Right lung (tissue), 2 donors: ENCODE measurements at regions not wholly inside any gene's neighbourhood (a gene's known extent, or its start where the extent isn't known, plus 50 kb on each side); places are given as distances from the start of the nearest gene placed in this dataset.
"Not testable (repeated sequence)": the region's sequence is repeated elsewhere in the genome, so short reads cannot be mapped to it uniquely, and the experiment has no call there.

Source experiments
- DNase-seq, 2 donors: peaks; one replicate each; pipeline ENCODE4 v3.0.0-alpha.2; 2013

DNA sequence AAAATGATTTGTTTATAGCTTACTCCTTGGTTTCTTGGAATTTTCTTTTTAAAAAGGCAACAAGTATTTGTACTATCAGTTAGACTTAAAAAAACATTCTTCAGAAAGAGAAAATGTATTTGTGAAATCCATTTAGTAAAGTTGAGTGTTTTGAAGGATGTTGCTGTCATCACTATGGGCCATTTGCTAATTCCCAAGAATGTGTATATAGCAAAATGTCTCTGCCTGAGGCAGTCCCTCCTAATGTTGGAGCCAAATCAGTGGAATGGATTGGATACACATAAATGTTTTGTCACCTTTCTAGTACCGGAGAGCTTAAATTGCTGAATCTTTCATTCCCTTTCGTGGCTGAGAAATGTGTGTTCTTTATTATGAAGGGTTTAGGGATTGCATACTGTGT is 890.2 kb upstream of the ZEB2 start:
- DNase-seq: no peak

DNA sequence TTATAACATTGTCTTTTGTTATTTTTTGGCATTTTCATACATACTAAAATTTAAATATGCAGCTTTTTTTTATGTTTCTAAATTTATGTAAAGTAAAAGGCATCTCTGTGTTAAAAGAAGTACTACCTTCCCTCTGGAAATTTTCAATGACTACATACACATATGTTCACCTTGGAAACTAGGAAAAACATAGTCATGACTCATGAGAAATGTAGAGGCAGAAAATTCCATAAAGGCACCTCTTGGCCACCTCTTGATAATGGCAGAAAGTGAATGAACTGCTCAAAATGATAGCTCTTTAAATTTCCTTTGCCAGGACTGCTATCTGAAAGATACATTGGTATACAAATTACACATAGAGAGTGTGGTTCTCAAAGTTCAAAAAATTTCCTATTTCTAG is 889.1 kb upstream of the ZEB2 start:
- no peak for DNase-seq

DNA sequence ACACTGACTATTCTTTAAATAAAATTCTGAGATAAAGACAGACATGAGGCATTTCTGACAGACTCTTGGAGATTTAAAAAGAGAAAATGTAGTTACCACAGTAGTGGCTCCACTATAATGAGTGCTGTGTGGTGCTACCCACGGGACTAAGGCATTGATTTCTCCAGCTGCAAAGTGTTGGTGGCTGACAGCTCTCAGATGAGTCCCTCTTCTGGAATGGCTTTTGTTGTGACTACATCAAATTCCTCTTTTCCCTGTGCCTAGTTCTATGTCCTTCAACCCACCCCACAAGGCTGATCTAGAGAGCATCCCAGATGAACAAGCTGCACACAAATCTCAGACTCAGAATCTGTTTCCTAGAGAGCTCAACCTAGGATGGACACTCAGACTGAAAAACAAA is 884.8 kb upstream of the ZEB2 start:
- no peak for DNase-seq

DNA sequence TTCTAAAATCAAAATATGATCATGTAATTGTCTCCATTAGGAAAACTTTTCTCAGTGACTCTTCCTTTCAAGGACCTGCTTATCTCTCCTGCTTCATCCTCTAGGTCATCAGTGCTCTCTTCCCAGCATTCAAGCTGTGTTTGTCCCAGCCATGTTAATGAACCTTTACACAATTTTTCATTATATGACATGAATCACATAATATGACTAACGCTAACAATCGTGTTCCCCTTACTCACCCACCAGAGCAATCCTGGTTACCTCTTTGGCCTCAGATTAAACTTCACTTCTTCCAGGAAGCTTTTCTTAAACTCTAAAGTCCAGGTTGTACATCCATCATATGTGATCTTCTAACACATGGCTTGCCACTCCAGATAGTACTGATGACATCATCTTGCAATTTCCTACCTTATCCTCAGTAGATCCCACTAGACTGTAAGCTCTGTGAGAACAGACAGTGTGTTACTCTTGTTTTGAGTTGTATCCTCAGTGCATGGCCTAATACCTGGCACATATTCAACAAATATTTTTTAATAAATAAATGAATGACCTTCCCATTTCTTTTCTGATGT is 882.9 kb upstream of the ZEB2 start:
- DNase-seq: no peak

DNA sequence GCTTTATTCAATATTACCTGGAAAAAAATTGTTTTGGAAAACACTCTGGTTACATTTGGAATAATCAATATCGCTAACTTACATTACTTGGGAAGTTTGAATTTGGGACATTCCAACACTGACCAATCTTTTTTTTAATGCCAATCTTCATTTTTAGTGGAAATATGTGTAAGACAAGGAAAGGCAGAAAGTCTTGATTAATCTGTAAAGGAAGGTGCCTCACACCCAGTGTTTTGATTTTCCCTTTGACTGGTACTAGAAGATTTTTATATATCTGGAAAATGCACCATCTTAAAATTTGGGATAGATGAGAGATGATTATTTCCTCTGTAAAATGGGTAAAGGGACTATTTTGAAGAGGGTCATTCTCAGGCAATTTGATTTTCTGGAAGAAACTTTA is 879.2 kb upstream of the ZEB2 start:
- DNase-seq: no peak

DNA sequence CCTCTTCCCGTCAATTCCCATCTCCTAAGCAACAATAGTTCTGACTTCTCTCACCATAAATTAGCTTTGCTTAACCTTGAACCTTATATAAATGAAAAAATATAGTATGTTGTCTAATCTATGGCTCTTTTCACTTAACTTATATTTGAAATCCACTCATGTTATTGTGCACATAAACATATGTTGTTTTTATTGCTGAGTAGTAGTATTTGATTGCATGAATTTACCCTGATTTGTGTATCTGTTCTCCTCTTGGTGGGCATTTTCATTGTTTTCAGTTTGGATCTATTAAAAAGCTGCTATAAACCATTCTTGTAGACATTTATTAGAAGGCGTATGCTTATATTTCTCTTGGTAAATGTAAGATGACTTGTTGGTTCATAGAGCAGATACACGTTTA is 874.3 kb upstream of the ZEB2 start:
- no peak for DNase-seq

DNA sequence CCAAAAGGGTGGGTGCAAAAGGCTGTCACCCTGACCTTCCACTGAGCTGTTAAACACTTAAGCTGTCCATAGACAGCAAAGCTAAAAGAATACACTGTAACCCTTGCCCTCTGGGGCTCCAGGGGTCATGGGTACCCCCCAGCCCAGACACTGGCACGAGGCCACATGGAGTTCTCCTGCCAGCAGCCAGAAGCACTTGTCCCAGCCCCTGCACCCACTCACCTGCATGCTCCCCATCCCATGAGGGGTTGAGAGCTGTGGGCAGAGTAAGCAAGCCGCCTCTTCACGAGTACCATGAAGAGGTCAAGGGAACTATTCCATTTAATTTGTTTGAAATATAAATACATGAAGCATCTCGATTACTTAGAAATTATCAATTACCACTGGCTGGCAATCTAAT is 867.1 kb upstream of the ZEB2 start:
- DNase-seq: no peak

DNA sequence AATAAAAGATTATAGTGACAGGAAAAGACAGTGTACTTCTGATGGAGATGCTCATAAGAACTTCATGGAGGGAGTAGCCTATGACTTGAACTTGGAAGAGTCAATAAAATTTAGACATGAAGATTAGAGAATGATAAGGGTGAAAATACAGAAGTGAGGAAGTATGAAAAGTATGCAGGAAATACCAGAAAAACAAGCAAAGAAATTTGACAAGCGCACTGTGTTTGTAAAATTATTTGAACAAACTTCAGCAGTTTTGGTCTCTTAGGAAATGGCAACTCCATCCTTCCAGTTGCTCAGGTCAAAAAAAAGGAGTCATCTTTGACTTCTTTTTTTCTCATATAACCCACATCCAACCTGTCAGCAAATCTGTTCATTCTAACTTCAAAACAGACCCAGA is 864.0 kb upstream of the ZEB2 start:
- no peak for DNase-seq

DNA sequence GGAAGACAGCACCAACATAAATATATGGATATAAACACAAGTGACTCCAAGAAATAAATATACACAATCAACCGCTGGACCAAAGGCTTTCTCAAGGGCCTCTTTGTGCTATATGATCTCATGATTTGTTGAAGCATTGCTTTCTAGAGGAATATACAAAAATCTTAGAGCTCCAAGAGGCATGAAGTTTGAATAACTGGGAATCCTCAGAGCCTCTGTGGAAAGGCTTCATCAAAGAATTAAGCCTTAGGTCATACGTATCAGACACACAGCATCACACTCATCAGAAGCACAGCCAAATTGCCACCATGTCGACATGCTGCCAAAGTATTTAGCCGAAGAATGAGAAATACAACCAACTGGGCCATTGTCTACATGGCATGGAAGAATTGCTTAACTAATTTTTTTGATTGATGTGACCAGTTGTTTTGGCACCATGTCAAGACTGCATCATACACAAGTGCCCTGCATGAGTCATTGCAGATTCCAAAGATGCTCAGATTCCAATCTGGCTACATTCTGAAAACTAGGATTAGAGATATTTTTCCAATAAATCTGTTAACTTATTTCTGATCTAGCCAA is 860.6 kb upstream of the ZEB2 start:
- no peak for DNase-seq

DNA sequence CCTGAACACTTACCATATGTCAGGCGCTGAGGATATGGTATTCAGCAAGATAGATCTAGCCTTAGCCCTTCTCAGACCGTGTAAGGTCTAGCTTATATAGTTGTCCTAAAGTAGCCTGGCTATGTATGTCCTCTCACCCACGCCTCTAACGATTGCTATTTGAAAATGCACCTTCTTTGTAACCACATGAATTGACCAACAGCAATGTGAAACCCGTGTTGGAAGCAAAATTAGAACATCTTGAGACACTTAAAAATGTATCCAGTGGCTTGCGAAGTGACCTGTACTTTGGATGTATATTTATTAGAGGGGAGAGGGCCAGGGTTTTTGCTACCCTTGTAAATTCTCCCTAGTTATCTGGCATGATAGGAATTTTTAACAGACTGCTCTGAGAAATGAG is 860.0 kb upstream of the ZEB2 start:
- DNase-seq: no peak

DNA sequence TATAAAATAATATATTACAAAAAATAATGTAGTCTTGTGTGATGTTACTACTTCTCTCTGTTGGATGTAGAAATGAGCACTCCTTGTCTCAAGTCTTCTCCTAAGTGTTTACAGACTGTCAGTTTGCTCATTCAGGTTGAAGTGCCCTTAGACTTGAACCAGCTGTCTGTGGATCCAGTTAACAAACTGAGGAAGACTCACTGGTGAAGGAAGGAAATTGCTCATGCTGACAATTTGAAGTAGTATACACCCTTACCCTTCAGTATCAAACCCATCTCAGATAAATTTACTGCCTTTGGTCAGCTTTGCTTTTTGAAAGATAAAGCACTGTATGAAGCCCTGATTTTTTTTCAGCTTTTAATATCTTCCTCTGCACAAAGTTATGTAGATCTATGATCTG is 854.2 kb upstream of the ZEB2 start:
- no peak for DNase-seq

DNA sequence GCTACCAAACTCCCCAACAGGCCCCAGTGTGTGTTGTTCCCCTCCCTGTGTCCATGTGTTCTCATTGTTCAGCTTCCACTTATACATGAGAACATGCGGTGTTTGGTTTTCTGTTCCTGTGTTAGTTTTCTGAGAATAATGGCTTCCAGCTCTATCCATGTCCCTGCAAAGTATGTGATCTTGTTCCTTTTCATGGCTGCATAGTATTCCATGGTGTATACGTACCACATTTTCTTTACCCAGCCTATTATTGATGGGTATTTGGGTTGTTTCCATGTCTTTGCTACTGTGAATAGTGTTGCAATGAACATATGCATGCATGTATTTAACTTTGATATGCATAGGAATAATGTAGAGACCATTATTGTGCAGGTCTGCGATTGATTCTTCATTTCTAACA is 847.4 kb upstream of the ZEB2 start:
- not testable (repeated sequence) for DNase-seq

DNA sequence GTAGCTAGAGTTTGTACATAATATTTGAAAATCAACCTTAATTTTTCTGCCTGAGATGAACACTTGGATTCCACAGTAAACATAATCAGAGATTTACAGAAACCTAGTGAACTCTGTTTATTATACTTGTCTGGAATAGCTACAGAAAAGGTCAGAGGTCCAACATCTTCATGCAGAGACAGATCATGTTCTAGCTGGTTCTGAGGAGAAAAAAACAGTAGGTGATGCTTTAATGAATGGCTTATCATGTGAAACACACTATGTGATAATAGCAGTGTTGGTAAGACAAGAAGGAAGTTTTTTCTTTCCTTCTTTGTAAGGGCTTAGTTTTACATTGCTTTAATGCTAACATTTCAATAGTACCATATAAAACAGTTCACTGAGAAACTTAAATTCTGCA is 846.4 kb upstream of the ZEB2 start:
- no peak for DNase-seq

DNA sequence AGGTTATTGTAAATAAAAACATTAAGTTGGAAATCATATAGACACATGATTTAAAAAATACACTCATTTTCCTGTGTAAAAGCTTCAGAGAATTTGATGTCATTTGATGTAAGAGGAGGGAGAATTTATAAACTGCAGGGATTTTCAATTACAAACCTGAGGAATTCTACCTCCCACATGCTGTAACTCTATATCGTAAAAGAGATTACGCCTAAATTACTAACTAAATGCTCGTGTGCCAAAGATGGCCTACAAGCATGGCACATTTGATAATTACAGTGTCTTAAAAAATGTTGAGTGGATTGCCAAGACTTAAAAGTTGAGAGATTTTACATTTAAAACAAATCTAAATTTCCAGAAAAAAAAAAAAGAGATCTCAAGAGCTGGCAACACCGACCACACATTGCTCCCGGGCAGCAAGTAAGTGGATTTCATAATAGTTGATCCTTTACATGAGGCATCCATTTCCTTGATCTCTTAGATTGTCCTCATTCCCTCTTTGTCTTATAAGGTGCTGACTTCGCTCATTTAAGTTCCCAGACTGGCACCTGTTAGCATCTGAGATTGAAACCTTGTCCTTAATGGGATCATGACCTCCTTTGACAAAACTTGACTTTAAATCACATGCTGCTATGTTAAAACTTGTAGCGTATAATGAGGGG is 840.3 kb upstream of the ZEB2 start:
- peak in 1 of 2 donors; percentile 7 for DNase-seq

DNA sequence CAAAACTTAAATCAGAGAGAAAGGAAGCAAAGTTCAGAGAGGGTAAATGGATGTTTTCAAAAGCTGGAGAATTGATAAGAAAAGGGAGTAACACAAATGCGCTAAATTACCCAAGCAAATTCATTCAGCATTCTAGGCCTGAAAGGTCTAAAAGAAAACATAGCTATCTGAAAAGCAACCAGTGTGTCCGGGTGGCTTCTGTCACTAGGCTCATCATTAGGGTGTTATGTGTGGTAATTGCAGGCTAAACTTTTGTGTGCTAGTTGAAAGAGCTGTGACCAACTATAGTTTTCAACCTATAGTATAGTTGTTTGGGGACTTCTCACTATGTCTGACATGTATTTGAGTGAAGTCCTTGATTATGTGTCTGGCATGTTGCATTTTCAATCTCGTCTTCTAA is 839.6 kb upstream of the ZEB2 start:
- DNase-seq: peak; percentile 18 to 39

DNA sequence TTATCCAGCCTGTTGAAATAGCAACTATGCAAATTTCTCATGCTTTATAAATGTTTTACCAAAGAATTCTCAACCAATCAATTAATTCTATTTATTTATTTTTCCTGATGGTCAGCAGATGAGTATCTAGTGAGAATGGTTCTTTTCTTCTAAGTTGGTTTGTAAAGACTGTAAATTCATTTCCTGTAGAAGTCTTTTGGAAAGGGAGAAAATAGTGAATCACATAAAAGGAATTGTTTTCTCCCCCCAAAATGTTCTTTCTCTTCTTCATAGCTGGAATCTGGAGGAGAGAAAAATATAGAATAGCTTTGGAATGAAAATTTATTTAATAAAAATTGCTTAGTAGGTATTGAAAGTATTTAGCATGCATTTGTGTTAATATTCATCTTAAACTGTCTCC is 836.1 kb upstream of the ZEB2 start:
- no peak for DNase-seq

DNA sequence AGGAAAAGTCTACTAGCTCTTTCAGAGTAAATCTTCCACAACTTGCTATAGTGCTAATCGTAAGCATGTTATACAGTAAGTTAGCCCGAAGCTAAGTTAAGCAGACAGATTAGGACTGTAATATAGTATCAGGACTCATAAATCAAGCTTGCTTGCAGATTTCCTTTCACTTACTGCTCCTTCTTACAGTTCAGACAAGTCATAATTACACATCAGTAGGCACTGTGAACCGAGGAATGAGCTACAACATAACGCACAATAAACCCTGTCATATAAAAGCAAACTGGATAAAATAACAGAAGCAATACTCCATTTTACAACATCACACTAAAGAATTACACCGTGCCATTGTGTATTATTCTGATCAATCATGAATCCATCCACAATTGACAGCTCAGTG is 832.6 kb upstream of the ZEB2 start:
- no peak for DNase-seq

DNA sequence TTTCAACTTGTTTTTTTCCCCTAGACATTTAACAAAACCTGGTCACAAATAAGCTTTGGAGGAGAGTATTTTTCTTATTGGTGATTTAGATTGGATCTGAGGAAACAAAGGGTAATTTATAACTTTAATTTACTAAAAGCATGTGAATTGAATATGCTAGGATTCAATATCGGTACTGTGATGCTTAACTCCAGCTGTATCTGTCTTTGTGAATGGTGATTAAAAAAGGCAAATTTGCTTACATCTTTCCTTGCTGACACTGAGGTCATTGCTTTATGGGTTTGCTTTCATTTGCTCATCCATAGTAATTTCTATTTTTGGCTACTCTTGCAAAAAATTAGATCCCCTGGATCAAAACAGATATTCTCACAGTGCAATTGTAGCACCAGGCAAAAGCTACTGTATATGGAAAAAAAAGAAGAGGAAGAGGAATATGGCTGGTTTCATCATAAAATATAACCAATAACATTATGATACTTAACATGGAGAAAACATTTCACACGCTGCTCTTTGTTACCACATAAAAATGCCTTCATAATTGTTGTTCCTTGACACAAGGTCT is 832.0 kb upstream of the ZEB2 start:
- no peak for DNase-seq

DNA sequence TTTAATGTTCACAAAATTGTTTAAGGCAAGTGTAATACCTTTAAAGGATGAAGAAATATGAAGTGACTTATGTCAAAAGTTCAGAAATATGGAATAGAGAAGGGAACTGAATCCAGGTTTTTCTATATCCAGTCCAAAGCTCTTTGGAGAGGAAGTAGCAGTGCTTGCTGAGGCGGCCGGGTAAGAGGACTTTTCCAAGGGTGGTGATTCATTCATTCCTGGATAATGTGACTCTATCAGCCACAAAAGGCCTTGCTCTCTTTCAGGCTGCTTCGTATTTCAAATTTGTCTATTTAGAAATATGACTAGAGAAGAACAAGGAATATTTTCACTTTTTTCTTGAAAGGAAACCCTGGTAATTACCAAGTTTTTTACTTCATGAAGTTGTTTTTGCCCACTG is 830.1 kb upstream of the ZEB2 start:
- DNase-seq: no peak

DNA sequence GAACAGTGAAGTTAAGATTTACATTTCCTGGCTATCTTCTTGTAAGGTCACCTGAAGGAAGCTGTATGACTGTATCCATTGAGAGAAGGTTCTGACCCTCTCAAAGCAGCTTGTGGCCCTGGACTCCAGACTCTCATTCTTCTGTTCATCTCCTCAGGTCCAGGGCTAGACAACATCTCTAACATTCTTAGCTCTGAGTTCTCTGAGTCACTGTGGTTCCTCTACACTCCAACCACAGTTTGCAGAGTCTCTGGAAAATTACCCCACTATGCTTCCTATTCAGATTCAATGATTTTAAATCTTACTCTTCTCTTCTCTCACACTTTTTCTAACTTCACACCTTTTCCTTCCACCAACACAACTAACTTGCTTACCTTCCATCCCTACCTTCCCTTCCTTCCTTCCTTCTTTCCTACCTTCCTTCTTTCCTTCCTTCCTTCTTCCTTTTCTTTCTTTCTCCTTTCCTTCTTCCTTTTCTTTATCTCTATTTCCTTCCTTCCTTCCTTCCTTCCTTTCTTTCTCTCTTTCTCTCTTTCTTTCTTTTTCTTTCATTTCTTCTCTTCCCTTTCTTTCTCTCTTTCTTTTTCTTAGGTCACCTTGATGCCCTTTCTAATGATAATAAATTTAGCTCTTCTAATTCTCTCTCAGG is 824.3 kb upstream of the ZEB2 start:
- no peak for DNase-seq

DNA sequence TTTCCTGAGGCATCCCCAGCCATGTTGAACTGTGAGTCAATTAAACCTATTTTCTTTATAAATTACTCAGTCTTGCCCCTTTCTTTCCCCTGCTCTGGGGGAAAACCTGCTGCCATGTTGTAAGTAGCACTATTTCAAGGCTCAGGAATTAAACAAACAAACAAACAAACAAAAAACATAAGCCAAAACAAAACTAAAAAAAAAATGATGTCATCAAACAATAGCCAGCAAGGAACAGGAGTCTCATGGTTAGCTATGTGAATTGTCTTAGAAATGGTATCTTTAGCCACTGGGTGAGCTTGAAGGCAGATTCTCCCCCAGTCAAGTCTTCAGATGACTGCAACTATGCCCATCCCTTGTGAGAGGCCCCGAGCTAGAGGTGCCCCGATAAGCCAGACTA is 823.4 kb upstream of the ZEB2 start:
- no peak for DNase-seq

DNA sequence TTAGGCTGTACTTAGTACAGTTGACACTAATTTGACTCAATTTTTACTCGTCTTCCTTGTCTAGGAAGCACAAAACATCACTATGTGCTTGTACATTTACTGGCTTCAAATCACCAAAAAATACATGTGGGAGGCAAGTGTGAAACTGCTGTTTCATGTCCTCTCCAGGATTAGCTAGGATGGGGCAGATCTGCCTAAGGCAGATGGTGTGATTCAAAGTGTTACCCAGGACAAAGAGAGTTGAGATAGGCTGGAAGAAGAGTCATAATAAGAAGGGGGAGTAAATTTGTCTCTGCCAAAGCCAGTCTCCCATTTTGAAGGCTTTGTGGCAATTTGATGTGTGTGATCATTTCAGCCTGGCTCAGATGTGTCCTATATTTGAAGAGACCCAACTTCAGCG is 821.6 kb upstream of the ZEB2 start:
- DNase-seq: no peak

DNA sequence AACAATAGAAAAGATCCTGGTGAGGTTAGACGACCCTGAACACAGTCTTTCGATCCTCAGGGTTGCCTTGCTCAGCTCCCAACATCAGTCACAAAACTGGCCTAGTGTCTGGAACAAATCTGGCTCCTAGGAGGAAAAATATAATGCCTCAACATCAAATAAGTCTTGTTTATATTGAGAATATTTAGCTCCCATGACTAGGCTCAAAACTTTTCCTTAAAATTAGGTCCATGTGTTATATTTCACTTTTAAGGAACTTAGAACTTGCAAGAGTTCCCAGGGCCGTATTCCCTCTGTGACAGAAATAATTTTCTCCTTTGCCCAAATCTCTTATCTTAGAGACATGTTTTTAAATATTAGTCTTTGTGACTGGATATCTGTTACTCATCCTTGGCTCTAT is 819.7 kb upstream of the ZEB2 start:
- no peak for DNase-seq
